Stimulated activated CD8-positive, alpha-beta memory T cell treated with anti-CD3 and anti-CD28 coated beads, Interleukin-2, amount 100 ng/mL, for 48 hours (primary cell): ENCODE measurements at regions not wholly inside any gene's neighbourhood (a gene's known extent, or its start where the extent isn't known, plus 50 kb on each side); places are given as distances from the start of the nearest gene placed in this dataset.

ENCODE experiments used
- DNase-seq, 2 donors: peaks; one replicate each; pipeline ENCODE4 v3.0.0-alpha.2; 2020; ENCODE audit warnings: low read depth in 2 of 2

DNA sequence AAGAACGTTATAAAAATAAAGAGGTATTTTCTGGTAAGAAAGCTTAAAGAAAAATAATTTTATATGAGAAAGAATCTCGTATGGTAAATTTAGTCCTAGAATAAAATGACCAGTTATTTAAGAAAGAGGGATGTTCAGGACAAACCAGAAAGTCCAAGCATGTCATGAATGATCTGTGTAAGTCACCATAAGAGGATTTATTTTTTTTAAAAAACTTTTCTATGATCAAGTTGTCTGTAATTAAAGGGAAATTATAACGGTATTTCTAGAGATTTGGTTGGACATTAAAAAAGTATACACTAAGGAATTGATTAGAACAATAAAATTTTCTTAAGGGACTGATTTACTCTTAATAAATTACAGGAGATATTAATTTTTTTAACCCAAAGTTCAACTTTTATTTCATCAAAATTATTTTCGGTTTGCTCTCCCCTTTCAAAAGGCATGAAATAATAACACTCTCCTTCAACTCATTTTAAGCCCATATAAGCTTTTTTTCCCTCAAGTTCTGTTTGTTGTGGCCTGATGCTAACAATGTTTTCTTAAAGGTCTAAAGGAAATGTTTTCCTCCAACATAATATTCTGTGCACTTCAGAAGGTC, 49.9 kb upstream of the CPSF6 start:
- DNase-seq = no peak
